ENCODE measurements at regions not wholly inside any gene's neighbourhood (a gene's known extent, or its start where the extent isn't known, plus 50 kb on each side); places are given as distances from the start of the nearest gene placed in this dataset.

GRCh38 chr22:27307545-27308247, 493.9 kb downstream of the MN1 start:
- TF ChIP-seq CTCF (IDR thresholded peaks at IDR 0.05) (no peak), POLR2A (IDR thresholded peaks at IDR 0.05) (no peak)
